ENCODE measurements at regions not wholly inside any gene's neighbourhood (a gene's known extent, or its start where the extent isn't known, plus 50 kb on each side); places are given as distances from the start of the nearest gene placed in this dataset.
A peak's percentile ranks its signal among the peaks of the same experiment; 100 is the strongest.

- no peaks in the 10 kb centered on the region for H3K4me1 ChIP-seq
- H3K36me3 ChIP-seq = no peaks in the 10 kb centered on the region
- WGBS, 2 donors (ENCODE audit: low coverage in 1 of 2) = 94% methylated on average over 3 of the region's 6 CpGs; no CpG with 5 or more reads in 1 of the 2 donors
- H3K4me3 ChIP-seq = no peak overlapping the region
- no peak for ATAC-seq
- peaks cover 0 to 39% (median 0%) of the 10 kb centered on the region in 3 donors for H3K9me3 ChIP-seq
- no peaks in the 10 kb centered on the region for H3K27me3 ChIP-seq
- H3K27ac ChIP-seq = no peak overlapping the region
- TF ChIP-seq EP300 (IDR thresholded peaks at IDR 0.05) = no peak
- no peak for TF ChIP-seq POLR2AphosphoS5 (IDR thresholded peaks at IDR 0.05)
- TF ChIP-seq POLR2A (IDR thresholded peaks at IDR 0.05) = no peak
- no peak for TF ChIP-seq CTCF (IDR thresholded peaks at IDR 0.05)
Observed at GRCh38 chr5:9863486-9863885, 233.3 kb upstream of the TAS2R1 start.

- 20 to 40% methylated on average over 8 of the region's 8 CpGs for WGBS, 2 donors (ENCODE audit: low coverage in 1 of 2)
- H3K9me3 ChIP-seq = peaks cover 0 to 36% (median 0%) of the 10 kb centered on the region in 3 donors
- no peak for ATAC-seq
- no peaks in the 10 kb centered on the region for H3K36me3 ChIP-seq
- TF ChIP-seq EP300 (IDR thresholded peaks at IDR 0.05) (no peak), CTCF (IDR thresholded peaks at IDR 0.05) (no peak), POLR2AphosphoS5 (IDR thresholded peaks at IDR 0.05) (no peak), POLR2A (IDR thresholded peaks at IDR 0.05) (no peak)
- H3K27ac ChIP-seq = no peak overlapping the region
- H3K27me3 ChIP-seq = peaks cover 5% of the 10 kb centered on the region
- no peaks in the 10 kb centered on the region for H3K4me1 ChIP-seq
- no peak overlapping the region for H3K4me3 ChIP-seq
Observed at GRCh38 chr5:9861666-9862256, 231.6 kb upstream of the TAS2R1 start.

GRCh38 chr5:9859808-9860207 lies 229.7 kb upstream of the TAS2R1 start:
- no peak overlapping the region for H3K27ac ChIP-seq
- peaks cover 0 to 19% (median 0%) of the 10 kb centered on the region in 3 donors for H3K9me3 ChIP-seq
- ATAC-seq = no peak
- H3K4me1 ChIP-seq = no peaks in the 10 kb centered on the region
- no peak for TF ChIP-seq POLR2A (IDR thresholded peaks at IDR 0.05)
- no peak for TF ChIP-seq EP300 (IDR thresholded peaks at IDR 0.05)
- no peak for TF ChIP-seq POLR2AphosphoS5 (IDR thresholded peaks at IDR 0.05)
- no peak for TF ChIP-seq CTCF (IDR thresholded peaks at IDR 0.05)
- no peak overlapping the region for H3K4me3 ChIP-seq
- peaks cover 5% of the 10 kb centered on the region for H3K27me3 ChIP-seq
- no peaks in the 10 kb centered on the region for H3K36me3 ChIP-seq
- 27 to 43% methylated on average over 1 of the region's 1 CpG for WGBS, 2 donors (ENCODE audit: low coverage in 1 of 2)

- TF ChIP-seq CTCF (IDR thresholded peaks at IDR 0.05) (no peak), POLR2AphosphoS5 (IDR thresholded peaks at IDR 0.05) (no peak), EP300 (IDR thresholded peaks at IDR 0.05) (no peak), POLR2A (IDR thresholded peaks at IDR 0.05) (no peak)
- WGBS, 2 donors (ENCODE audit: low coverage in 1 of 2) = no CpG with 5 or more reads among the region's 3 CpGs
- Histone ChIP-seq H3K9me3 (peaks cover 0 to 11% (median 0%) of the 10 kb centered on the region in 3 donors), H3K4me1 (no peaks in the 10 kb centered on the region), H3K4me3 (no peak overlapping the region), H3K36me3 (no peaks in the 10 kb centered on the region), H3K27ac (no peak overlapping the region), H3K27me3 (peaks cover 5% of the 10 kb centered on the region)
- peak; percentile 7 for ATAC-seq
Observed at GRCh38 chr5:9858043-9858442, 227.9 kb upstream of the TAS2R1 start.

GRCh38 chr5:9853309-9853708 lies 223.2 kb upstream of the TAS2R1 start:
- peaks cover 5% of the 10 kb centered on the region for H3K27me3 ChIP-seq
- no peak for ATAC-seq
- H3K9me3 ChIP-seq = peaks cover 0 to 11% (median 0%) of the 10 kb centered on the region in 3 donors
- TF ChIP-seq POLR2AphosphoS5 (IDR thresholded peaks at IDR 0.05) (no peak), CTCF (IDR thresholded peaks at IDR 0.05) (no peak)
- H3K36me3 ChIP-seq = no peaks in the 10 kb centered on the region
- 100% methylated on average over 1 of the region's 2 CpGs; no CpG with 5 or more reads in 1 of the 2 donors for WGBS, 2 donors (ENCODE audit: low coverage in 1 of 2)
- H3K4me3 ChIP-seq = no peak overlapping the region
- no peak overlapping the region for H3K27ac ChIP-seq
- H3K4me1 ChIP-seq = no peaks in the 10 kb centered on the region

All from gastroesophageal sphincter (tissue), 4 donors.